ENCODE measurements at regions not wholly inside any gene's neighbourhood (a gene's known extent, or its start where the extent isn't known, plus 50 kb on each side); places are given as distances from the start of the nearest gene placed in this dataset.

DNA sequence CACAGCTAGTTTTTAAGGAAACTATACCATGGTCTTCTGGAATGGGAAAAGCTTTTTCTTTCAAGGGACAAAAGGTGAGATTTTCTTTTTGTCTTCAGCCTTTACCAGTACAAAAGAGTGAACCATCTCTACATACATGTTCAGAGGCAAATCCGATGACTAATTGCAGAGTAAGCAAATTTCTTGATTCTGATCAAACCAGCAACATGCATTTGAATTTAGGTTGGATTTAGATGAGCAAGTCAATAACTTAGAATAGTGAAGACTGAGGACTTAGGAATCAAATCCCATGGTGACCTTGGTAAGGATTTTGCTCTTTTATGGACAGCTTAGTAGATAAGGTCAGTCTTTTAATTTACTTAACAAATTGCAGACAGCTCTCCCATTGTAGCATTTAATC, 65.9 kb upstream of the BLID start:
- H3K9me3 ChIP-seq (ENCODE audit: control insufficient read depth in 2 of 2, insufficient read depth in 1 of 2, low read depth in 1 of 2, low read length in 1 of 2) = no peaks in the 10 kb centered on the region
- DNase-seq (no peak), FAIRE-seq (no peak)
- H3K27me3 ChIP-seq (ENCODE audit: control insufficient read depth in 3 of 3, insufficient read depth in 3 of 3, low read length in 3 of 3) = no peaks in the 10 kb centered on the region
- WGBS, 3 donors = 80 to 89% (median 87%) methylated on average over 1 of the region's 1 CpG
- no peaks in the 10 kb centered on the region for H3K4me1 ChIP-seq (ENCODE audit: control insufficient read depth in 3 of 3, insufficient read depth in 2 of 3, low read depth in 1 of 3, low read length in 2 of 3)
- H3K36me3 ChIP-seq (ENCODE audit: control insufficient read depth in 3 of 3, insufficient read depth in 2 of 3, low read depth in 1 of 3, low read length in 3 of 3) = no peaks in the 10 kb centered on the region
- H3K4me3 ChIP-seq (ENCODE audit: low read depth in 1 of 3, low read length in 3 of 3) = no peak overlapping the region
- H3K27ac ChIP-seq (ENCODE audit: low read depth in 1 of 3, low read length in 2 of 3) = no peak overlapping the region

DNA sequence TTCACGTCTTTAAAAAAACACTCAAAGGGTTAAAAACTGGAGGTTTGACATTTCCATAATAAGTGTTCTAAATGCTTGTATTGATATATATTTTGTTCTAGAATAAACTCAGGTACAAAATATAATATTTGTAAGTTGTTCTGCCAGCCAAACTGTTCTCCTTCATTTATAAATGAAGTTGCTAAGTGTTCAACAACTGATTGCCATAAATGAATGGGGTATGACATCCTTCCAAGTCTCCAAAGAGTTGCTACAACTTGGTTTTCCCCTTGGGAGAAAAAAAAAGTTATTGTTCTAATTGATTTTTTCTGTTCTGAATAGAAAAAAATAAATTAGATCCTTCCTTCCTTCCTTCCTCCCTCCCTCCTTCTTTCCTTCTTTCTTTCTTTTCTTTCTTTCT, 65.4 kb upstream of the BLID start:
- no peaks in the 10 kb centered on the region for H3K4me1 ChIP-seq (ENCODE audit: control insufficient read depth in 3 of 3, insufficient read depth in 2 of 3, low read depth in 1 of 3, low read length in 2 of 3)
- no peaks in the 10 kb centered on the region for H3K36me3 ChIP-seq (ENCODE audit: control insufficient read depth in 3 of 3, insufficient read depth in 2 of 3, low read depth in 1 of 3, low read length in 3 of 3)
- H3K27ac ChIP-seq (ENCODE audit: low read depth in 1 of 3, low read length in 2 of 3) = no peak overlapping the region
- 67 to 74% (median 71%) methylated on average over 1 of the region's 1 CpG for WGBS, 3 donors
- no peak for DNase-seq
- no peaks in the 10 kb centered on the region for H3K9me3 ChIP-seq (ENCODE audit: control insufficient read depth in 2 of 2, insufficient read depth in 1 of 2, low read depth in 1 of 2, low read length in 1 of 2)
- H3K4me3 ChIP-seq (ENCODE audit: low read depth in 1 of 3, low read length in 3 of 3) = no peak overlapping the region
- H3K27me3 ChIP-seq (ENCODE audit: control insufficient read depth in 3 of 3, insufficient read depth in 3 of 3, low read length in 3 of 3) = no peaks in the 10 kb centered on the region
- no peak for FAIRE-seq

DNA sequence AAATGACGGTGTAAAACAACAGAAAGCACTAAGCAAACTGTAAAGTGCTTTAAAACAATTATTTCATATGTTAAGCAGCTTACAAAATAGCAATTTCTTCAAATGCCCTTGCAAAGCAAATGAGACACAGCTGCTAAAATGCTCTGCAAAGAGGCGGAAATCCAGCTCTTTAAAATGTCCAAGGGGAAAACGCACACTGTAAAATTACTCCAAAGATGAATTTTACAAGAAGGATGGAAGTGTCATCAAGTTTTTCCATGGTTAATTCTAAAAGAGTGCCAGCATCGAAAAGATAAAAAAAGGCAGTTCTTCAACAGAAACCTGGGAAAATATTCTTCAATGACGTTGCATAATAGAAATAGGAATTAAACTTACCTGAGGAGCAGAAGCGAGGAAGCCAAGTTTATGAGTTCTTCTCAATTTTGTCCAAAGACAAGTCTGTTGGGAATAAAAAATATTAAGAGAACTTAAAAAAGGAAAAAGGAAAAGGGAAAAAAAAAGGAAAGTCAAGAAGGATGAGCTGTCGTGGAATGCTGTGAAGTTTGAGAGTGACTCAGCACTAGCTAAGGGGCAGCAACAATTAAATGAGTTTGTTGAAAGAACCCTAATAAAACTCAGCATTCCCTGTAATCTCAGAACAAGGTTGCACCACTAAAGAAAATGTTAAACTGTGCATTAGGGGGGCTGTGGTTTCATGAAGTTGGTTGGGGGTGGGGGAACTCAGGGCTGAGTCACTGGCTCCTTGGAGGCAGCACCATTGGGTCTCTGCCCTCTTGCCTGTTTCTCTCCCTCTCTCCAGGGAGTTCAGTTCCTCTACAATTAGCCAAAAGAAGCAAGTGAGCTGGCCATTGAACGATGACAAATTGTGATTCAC, 64.2 kb upstream of the BLID start:
- no peak overlapping the region for H3K27ac ChIP-seq (ENCODE audit: low read depth in 1 of 3, low read length in 2 of 3)

DNA sequence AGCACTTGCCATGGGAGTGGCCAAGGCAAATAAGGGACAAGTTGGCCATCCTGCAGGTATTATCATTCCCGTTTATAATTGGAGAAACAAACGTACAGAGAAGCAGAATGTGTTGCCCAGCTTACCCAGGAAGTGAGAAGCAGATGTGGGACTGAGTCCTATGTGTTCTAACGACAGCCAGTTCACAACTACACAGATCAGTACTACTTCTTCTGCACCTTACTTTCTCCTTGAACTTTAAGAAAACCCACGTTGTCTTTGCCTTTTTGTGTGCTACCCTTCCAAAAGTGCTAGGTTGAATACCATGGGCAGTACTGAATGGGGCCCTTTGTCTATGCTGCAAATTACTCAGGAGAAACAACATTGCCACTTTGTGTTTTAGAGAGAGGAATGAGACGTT, 62.8 kb upstream of the BLID start:
- no peak overlapping the region for H3K27ac ChIP-seq (ENCODE audit: low read depth in 1 of 3, low read length in 2 of 3)
- no peak for FAIRE-seq

More for the DNA sequence above, 64.2 kb upstream of the BLID start:
- no peaks in the 10 kb centered on the region for H3K9me3 ChIP-seq (ENCODE audit: control insufficient read depth in 2 of 2, insufficient read depth in 1 of 2, low read depth in 1 of 2, low read length in 1 of 2)
- H3K4me3 ChIP-seq (ENCODE audit: low read depth in 1 of 3, low read length in 3 of 3) = no peak overlapping the region
- no peaks in the 10 kb centered on the region for H3K27me3 ChIP-seq (ENCODE audit: control insufficient read depth in 3 of 3, insufficient read depth in 3 of 3, low read length in 3 of 3)
- no peaks in the 10 kb centered on the region for H3K36me3 ChIP-seq (ENCODE audit: control insufficient read depth in 3 of 3, insufficient read depth in 2 of 3, low read depth in 1 of 3, low read length in 3 of 3)
- H3K4me1 ChIP-seq (ENCODE audit: control insufficient read depth in 3 of 3, insufficient read depth in 2 of 3, low read depth in 1 of 3, low read length in 2 of 3) = no peaks in the 10 kb centered on the region
- 63 to 74% (median 65%) methylated on average over 8 of the region's 8 CpGs for WGBS, 3 donors
- FAIRE-seq (no peak), DNase-seq (no peak)

DNA sequence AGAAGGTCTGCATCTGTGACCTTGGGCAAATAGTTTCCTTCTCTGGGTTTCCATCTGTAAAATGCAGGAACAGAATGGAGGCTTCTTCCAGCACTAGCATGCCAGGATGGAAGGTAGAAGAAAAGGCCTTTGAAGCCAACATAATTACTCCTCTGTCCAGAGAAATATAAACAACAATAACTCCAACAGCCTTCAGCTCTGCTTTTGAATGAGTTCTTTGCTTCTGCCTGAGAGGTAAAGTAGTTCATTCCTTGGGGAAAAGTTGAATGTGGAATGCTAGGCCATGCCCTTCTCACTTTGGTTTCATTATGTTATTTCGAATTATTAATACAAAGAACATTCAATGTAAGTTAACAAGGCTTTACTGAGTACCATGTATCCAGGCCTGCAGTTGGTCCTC, 61.2 kb upstream of the BLID start:
- no peaks in the 10 kb centered on the region for H3K4me1 ChIP-seq (ENCODE audit: control insufficient read depth in 3 of 3, insufficient read depth in 2 of 3, low read depth in 1 of 3, low read length in 2 of 3)
- H3K9me3 ChIP-seq (ENCODE audit: control insufficient read depth in 2 of 2, insufficient read depth in 1 of 2, low read depth in 1 of 2, low read length in 1 of 2) = no peaks in the 10 kb centered on the region
- no peak overlapping the region for H3K4me3 ChIP-seq (ENCODE audit: low read depth in 1 of 3, low read length in 3 of 3)
- no peaks in the 10 kb centered on the region for H3K36me3 ChIP-seq (ENCODE audit: control insufficient read depth in 3 of 3, insufficient read depth in 2 of 3, low read depth in 1 of 3, low read length in 3 of 3)
- no peak overlapping the region for H3K27ac ChIP-seq (ENCODE audit: low read depth in 1 of 3, low read length in 2 of 3)
- no peak for DNase-seq
- H3K27me3 ChIP-seq (ENCODE audit: control insufficient read depth in 3 of 3, insufficient read depth in 3 of 3, low read length in 3 of 3) = no peaks in the 10 kb centered on the region
- 61 to 73% (median 61%) methylated on average over 1 of the region's 1 CpG for WGBS, 3 donors
- FAIRE-seq = no peak

More for the DNA sequence above, 62.8 kb upstream of the BLID start:
- no peak for DNase-seq
- H3K4me1 ChIP-seq (ENCODE audit: control insufficient read depth in 3 of 3, insufficient read depth in 2 of 3, low read depth in 1 of 3, low read length in 2 of 3) = no peaks in the 10 kb centered on the region
- WGBS, 3 donors = 42 to 55% (median 46%) methylated on average over 5 of the region's 5 CpGs
- H3K4me3 ChIP-seq (ENCODE audit: low read depth in 1 of 3, low read length in 3 of 3) = no peak overlapping the region
- no peaks in the 10 kb centered on the region for H3K27me3 ChIP-seq (ENCODE audit: control insufficient read depth in 3 of 3, insufficient read depth in 3 of 3, low read length in 3 of 3)
- H3K36me3 ChIP-seq (ENCODE audit: control insufficient read depth in 3 of 3, insufficient read depth in 2 of 3, low read depth in 1 of 3, low read length in 3 of 3) = no peaks in the 10 kb centered on the region
- H3K9me3 ChIP-seq (ENCODE audit: control insufficient read depth in 2 of 2, insufficient read depth in 1 of 2, low read depth in 1 of 2, low read length in 1 of 2) = no peaks in the 10 kb centered on the region

DNA sequence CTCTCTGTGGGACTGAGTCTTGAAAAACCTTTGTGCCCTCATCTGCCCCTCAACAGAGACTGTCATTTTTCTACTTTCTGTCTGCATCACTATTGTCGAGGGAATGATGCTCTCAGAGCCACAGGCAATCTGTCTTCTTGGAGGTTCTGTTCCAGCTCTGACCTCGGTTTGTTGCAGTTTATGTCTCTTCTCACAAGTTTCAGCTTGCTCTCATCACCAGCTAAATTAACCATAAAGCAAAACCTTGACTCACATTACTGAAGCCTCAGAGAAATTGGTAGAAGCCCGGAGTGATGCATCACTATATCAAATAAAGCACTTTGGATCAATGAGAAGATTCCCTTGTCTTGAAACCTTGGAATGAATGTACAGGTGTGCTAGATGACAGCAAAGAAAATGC, 60.6 kb upstream of the BLID start:
- Histone ChIP-seq H3K27ac (ENCODE audit: low read depth in 1 of 3, low read length in 2 of 3) (no peak overlapping the region), H3K27me3 (ENCODE audit: control insufficient read depth in 3 of 3, insufficient read depth in 3 of 3, low read length in 3 of 3) (no peaks in the 10 kb centered on the region), H3K4me1 (ENCODE audit: control insufficient read depth in 3 of 3, insufficient read depth in 2 of 3, low read depth in 1 of 3, low read length in 2 of 3) (no peaks in the 10 kb centered on the region), H3K36me3 (ENCODE audit: control insufficient read depth in 3 of 3, insufficient read depth in 2 of 3, low read depth in 1 of 3, low read length in 3 of 3) (no peaks in the 10 kb centered on the region), H3K4me3 (ENCODE audit: low read depth in 1 of 3, low read length in 3 of 3) (no peak overlapping the region), H3K9me3 (ENCODE audit: control insufficient read depth in 2 of 2, insufficient read depth in 1 of 2, low read depth in 1 of 2, low read length in 1 of 2) (no peaks in the 10 kb centered on the region)
- WGBS, 3 donors = 69 to 82% (median 79%) methylated on average over 3 of the region's 3 CpGs
- DNase-seq = no peak
- FAIRE-seq = no peak

DNA sequence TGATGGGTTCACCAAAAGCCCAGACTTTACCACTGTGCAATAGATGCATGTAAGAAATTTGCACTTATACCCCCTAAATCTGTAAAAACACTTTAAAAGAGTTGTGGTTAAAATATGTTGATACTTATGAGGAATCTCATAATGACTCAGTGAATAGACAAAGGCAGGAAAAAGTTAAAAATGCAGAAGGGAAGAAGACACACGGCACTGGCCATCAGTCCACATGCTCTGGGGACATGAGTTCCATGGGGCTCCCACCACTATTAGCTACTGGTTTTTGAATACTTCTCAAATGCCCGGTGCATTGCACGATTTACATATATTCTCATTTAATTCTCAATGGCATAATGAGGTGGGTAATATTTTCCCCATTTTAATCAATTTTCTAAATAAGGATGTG, 59.3 kb upstream of the BLID start:
- Histone ChIP-seq H3K27ac (ENCODE audit: low read depth in 1 of 3, low read length in 2 of 3) (no peak overlapping the region), H3K9me3 (ENCODE audit: control insufficient read depth in 2 of 2, insufficient read depth in 1 of 2, low read depth in 1 of 2, low read length in 1 of 2) (no peaks in the 10 kb centered on the region), H3K36me3 (ENCODE audit: control insufficient read depth in 3 of 3, insufficient read depth in 2 of 3, low read depth in 1 of 3, low read length in 3 of 3) (no peaks in the 10 kb centered on the region), H3K4me3 (ENCODE audit: low read depth in 1 of 3, low read length in 3 of 3) (no peak overlapping the region), H3K4me1 (ENCODE audit: control insufficient read depth in 3 of 3, insufficient read depth in 2 of 3, low read depth in 1 of 3, low read length in 2 of 3) (no peaks in the 10 kb centered on the region), H3K27me3 (ENCODE audit: control insufficient read depth in 3 of 3, insufficient read depth in 3 of 3, low read length in 3 of 3) (no peaks in the 10 kb centered on the region)
- DNase-seq (no peak), FAIRE-seq (no peak)
- WGBS, 3 donors = 83 to 91% (median 90%) methylated on average over 3 of the region's 3 CpGs

DNA sequence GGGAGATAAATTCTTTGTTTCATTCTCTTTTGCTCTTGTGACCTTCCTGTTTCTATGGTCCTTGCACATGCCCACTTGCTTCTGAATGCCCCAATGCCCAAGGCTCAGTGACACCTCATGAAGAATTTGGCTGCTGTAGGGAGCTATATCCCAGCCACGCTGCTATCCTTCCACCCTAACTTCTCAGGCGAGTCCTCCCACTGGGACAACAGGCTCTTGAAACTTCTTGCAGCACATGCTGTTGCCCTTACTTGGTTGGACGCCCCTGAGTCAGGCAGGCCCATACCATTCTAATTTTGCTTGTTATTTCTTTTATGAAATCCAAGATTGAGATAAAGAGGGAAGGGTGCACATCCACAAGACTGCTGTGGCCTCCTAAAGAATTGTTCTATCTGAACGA, 57.6 kb upstream of the BLID start:
- no peak overlapping the region for H3K4me3 ChIP-seq (ENCODE audit: low read depth in 1 of 3, low read length in 3 of 3)
- no peaks in the 10 kb centered on the region for H3K9me3 ChIP-seq (ENCODE audit: control insufficient read depth in 2 of 2, insufficient read depth in 1 of 2, low read depth in 1 of 2, low read length in 1 of 2)
- no peak for FAIRE-seq
- WGBS, 3 donors = 78 to 80% (median 79%) methylated on average over 4 of the region's 4 CpGs
- H3K4me1 ChIP-seq (ENCODE audit: control insufficient read depth in 3 of 3, insufficient read depth in 2 of 3, low read depth in 1 of 3, low read length in 2 of 3) = no peaks in the 10 kb centered on the region
- no peaks in the 10 kb centered on the region for H3K36me3 ChIP-seq (ENCODE audit: control insufficient read depth in 3 of 3, insufficient read depth in 2 of 3, low read depth in 1 of 3, low read length in 3 of 3)
- no peak for DNase-seq
- H3K27ac ChIP-seq (ENCODE audit: low read depth in 1 of 3, low read length in 2 of 3) = no peak overlapping the region
- no peaks in the 10 kb centered on the region for H3K27me3 ChIP-seq (ENCODE audit: control insufficient read depth in 3 of 3, insufficient read depth in 3 of 3, low read length in 3 of 3)

DNA sequence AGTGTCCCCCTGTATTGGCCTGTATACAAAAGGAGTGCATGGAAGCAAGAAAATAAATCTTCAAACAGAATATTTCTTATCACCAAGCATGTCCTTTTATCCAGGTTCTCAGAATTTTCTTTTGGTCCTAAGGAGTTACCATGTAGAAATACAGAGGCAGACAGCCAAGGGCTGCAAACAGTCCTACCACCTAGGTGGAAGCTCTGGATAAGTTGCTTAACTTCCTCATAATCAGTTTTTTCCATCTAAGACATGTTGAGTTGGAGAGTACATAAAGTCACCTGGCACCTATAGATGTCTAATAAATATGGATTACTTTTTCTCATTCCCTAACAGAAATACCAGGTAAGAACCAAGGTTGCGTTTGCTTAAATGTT, 57.0 kb upstream of the BLID start:
- no peaks in the 10 kb centered on the region for H3K36me3 ChIP-seq (ENCODE audit: control insufficient read depth in 3 of 3, insufficient read depth in 2 of 3, low read depth in 1 of 3, low read length in 3 of 3)
- DNase-seq (no peak), FAIRE-seq (no peak)
- H3K4me3 ChIP-seq (ENCODE audit: low read depth in 1 of 3, low read length in 3 of 3) = no peak overlapping the region
- H3K27me3 ChIP-seq (ENCODE audit: control insufficient read depth in 3 of 3, insufficient read depth in 3 of 3, low read length in 3 of 3) = no peaks in the 10 kb centered on the region
- no peaks in the 10 kb centered on the region for H3K9me3 ChIP-seq (ENCODE audit: control insufficient read depth in 2 of 2, insufficient read depth in 1 of 2, low read depth in 1 of 2, low read length in 1 of 2)
- WGBS, 3 donors = 89 to 98% (median 97%) methylated on average over 1 of the region's 1 CpG
- H3K27ac ChIP-seq (ENCODE audit: low read depth in 1 of 3, low read length in 2 of 3) = no peak overlapping the region
- no peaks in the 10 kb centered on the region for H3K4me1 ChIP-seq (ENCODE audit: control insufficient read depth in 3 of 3, insufficient read depth in 2 of 3, low read depth in 1 of 3, low read length in 2 of 3)

All from small intestine (tissue), 7 donors.